Ascending aorta (tissue), 2 donors: ENCODE measurements at regions not wholly inside any gene's neighbourhood (a gene's known extent, or its start where the extent isn't known, plus 50 kb on each side); places are given as distances from the start of the nearest gene placed in this dataset.
"Not testable (repeated sequence)": the region's sequence is repeated elsewhere in the genome, so short reads cannot be mapped to it uniquely, and the experiment has no call there.

ENCODE experiments used
- DNase-seq, 2 donors: peaks; one replicate each; pipeline ENCODE4 v3.0.0-alpha.2; 2019; ENCODE audit warnings: low spot score in 2 of 2
- H3K27ac ChIP-seq, 2 donors: fragments of 200-600 bp; sonication (generic); one replicate each; pipeline ENCODE4 v1.5.1; 2016 to 2017; ENCODE audit warnings: mild to moderate bottlenecking in 1 of 2
- H3K27me3 ChIP-seq: fragments of 200-600 bp; sonication (generic); one replicate; pipeline ENCODE4 v1.5.1; 2017
- H3K36me3 ChIP-seq, 2 donors: fragments of 200-600 bp; sonication (generic); one replicate each; pipeline ENCODE4 v1.5.1; 2016
- H3K4me1 ChIP-seq, 2 donors: fragments of 200-600 bp; sonication (generic); one replicate each; pipeline ENCODE4 v1.5.1; 2016 to 2017; ENCODE audit warnings: mild to moderate bottlenecking in 1 of 2
- H3K4me3 ChIP-seq, 2 donors: fragments of 200-600 bp; sonication (generic); one replicate each; pipeline ENCODE4 v1.5.1; 2016 to 2017; ENCODE audit warnings: mild to moderate bottlenecking in 1 of 2
- H3K9me3 ChIP-seq, 2 donors: fragments of 200-600 bp; sonication (generic); one replicate each; pipeline ENCODE4 v1.5.1; 2016
- CTCF ChIP-seq, 3 experiments: fragments of 200-600 bp in 2 of 3; fragments of 450-650 bp in 1 of 3; sonication (generic) in 2 of 3; IDR thresholded peaks; one replicate each; pipeline ENCODE4 v1.5.1; 2016 to 2019; ENCODE audit warnings: antibody characterized with exemption in 3 of 3, mild to moderate bottlenecking in 1 of 3, moderate library complexity in 1 of 3
- intact Hi-C: fragments of 100-400 bp; cut with DNase I; formaldehyde crosslinking; loops from one replicate; pipeline ENCODE4 v1.15.1; 2023

GRCh38 chr13:66237411-66238062, 992.6 kb downstream of the PCDH9 start:
- intact Hi-C loops: no loop called here
- no peak overlapping the region for H3K27ac ChIP-seq
- no peaks in the 10 kb centered on the region for H3K4me1 ChIP-seq
- no peaks in the 10 kb centered on the region for H3K9me3 ChIP-seq
- DNase-seq: no peak
- TF ChIP-seq CTCF (IDR thresholded peaks at IDR 0.05): no peak
- no peaks in the 10 kb centered on the region for H3K27me3 ChIP-seq
- no peak overlapping the region for H3K4me3 ChIP-seq
- H3K36me3 ChIP-seq: no peaks in the 10 kb centered on the region

GRCh38 chr13:66234159-66234558, 996.0 kb downstream of the PCDH9 start:
- no peak for DNase-seq
- H3K27me3 ChIP-seq: no peaks in the 10 kb centered on the region
- intact Hi-C loops: no loop called here
- no peaks in the 10 kb centered on the region for H3K36me3 ChIP-seq
- H3K9me3 ChIP-seq: no peaks in the 10 kb centered on the region
- H3K27ac ChIP-seq: no peak overlapping the region
- no peaks in the 10 kb centered on the region for H3K4me1 ChIP-seq
- no peak overlapping the region for H3K4me3 ChIP-seq
- TF ChIP-seq CTCF (IDR thresholded peaks at IDR 0.05): no peak

- DNase-seq, H3K4me1 ChIP-seq, H3K27ac ChIP-seq, H3K4me3 ChIP-seq, H3K36me3 ChIP-seq, H3K9me3 ChIP-seq, intact Hi-C loops, H3K27me3 ChIP-seq: not testable (repeated sequence)
Observed at GRCh38 chr13:66231958-66232357, 998.2 kb downstream of the PCDH9 start.

GRCh38 chr13:66225072-66225471, 1005.1 kb downstream of the PCDH9 start:
- no peak for DNase-seq
- intact Hi-C loops: no loop called here
- Histone ChIP-seq H3K27me3 (no peaks in the 10 kb centered on the region), H3K4me1 (no peaks in the 10 kb centered on the region), H3K36me3 (no peaks in the 10 kb centered on the region), H3K27ac (no peak overlapping the region), H3K4me3 (no peak overlapping the region), H3K9me3 (no peaks in the 10 kb centered on the region)
- TF ChIP-seq CTCF (IDR thresholded peaks at IDR 0.05): no peak

GRCh38 chr13:66224663-66225062, 1005.5 kb downstream of the PCDH9 start:
- H3K27ac ChIP-seq: no peak overlapping the region
- H3K4me3 ChIP-seq: no peak overlapping the region
- intact Hi-C loops: no loop called here
- TF ChIP-seq CTCF (IDR thresholded peaks at IDR 0.05): no peak
- H3K9me3 ChIP-seq: no peaks in the 10 kb centered on the region
- no peaks in the 10 kb centered on the region for H3K4me1 ChIP-seq
- no peaks in the 10 kb centered on the region for H3K27me3 ChIP-seq
- no peak for DNase-seq
- no peaks in the 10 kb centered on the region for H3K36me3 ChIP-seq

GRCh38 chr13:66222926-66223325, 1007.2 kb downstream of the PCDH9 start:
- intact Hi-C loops: no loop called here
- Histone ChIP-seq H3K4me3 (no peak overlapping the region), H3K9me3 (no peaks in the 10 kb centered on the region), H3K36me3 (no peaks in the 10 kb centered on the region), H3K27me3 (no peaks in the 10 kb centered on the region), H3K27ac (no peak overlapping the region), H3K4me1 (no peaks in the 10 kb centered on the region)
- TF ChIP-seq CTCF (IDR thresholded peaks at IDR 0.05): no peak
- DNase-seq: no peak
